Stomach (tissue), 4 donors: ENCODE measurements at regions not wholly inside any gene's neighbourhood (a gene's known extent, or its start where the extent isn't known, plus 50 kb on each side); places are given as distances from the start of the nearest gene placed in this dataset.

Experiments
- POLR2A ChIP-seq, 4 donors: fragments of 450-650 bp; IDR thresholded peaks; one replicate each; pipeline ENCODE4 v1.6.1; 2016; ENCODE audit warnings: antibody characterized with exemption in 4 of 4, control low read depth in 2 of 4, mild to moderate bottlenecking in 1 of 4, moderate library complexity in 1 of 4
- TF ChIP-seq, protein P1 (sequence below), 7 experiments: fragments of 450-650 bp in 4 of 7; fragments of 200-600 bp in 3 of 7; sonication (generic) in 3 of 7; IDR thresholded peaks; one replicate each; pipeline ENCODE4 v1.5.1; 2016 to 2019; ENCODE audit warnings: antibody characterized with exemption in 7 of 7, control low read depth in 2 of 7, mild to moderate bottlenecking in 1 of 7

GRCh38 chr1:209205039-209205438, 378.5 kb upstream of the CAMK1G start:
- TF ChIP-seq, protein P1, sequence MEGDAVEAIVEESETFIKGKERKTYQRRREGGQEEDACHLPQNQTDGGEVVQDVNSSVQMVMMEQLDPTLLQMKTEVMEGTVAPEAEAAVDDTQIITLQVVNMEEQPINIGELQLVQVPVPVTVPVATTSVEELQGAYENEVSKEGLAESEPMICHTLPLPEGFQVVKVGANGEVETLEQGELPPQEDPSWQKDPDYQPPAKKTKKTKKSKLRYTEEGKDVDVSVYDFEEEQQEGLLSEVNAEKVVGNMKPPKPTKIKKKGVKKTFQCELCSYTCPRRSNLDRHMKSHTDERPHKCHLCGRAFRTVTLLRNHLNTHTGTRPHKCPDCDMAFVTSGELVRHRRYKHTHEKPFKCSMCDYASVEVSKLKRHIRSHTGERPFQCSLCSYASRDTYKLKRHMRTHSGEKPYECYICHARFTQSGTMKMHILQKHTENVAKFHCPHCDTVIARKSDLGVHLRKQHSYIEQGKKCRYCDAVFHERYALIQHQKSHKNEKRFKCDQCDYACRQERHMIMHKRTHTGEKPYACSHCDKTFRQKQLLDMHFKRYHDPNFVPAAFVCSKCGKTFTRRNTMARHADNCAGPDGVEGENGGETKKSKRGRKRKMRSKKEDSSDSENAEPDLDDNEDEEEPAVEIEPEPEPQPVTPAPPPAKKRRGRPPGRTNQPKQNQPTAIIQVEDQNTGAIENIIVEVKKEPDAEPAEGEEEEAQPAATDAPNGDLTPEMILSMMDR (IDR thresholded peaks at IDR 0.05) = no peak
- TF ChIP-seq POLR2A (IDR thresholded peaks at IDR 0.05) = no peak
